ENCODE measurements at regions not wholly inside any gene's neighbourhood (a gene's known extent, or its start where the extent isn't known, plus 50 kb on each side); places are given as distances from the start of the nearest gene placed in this dataset.

DNA sequence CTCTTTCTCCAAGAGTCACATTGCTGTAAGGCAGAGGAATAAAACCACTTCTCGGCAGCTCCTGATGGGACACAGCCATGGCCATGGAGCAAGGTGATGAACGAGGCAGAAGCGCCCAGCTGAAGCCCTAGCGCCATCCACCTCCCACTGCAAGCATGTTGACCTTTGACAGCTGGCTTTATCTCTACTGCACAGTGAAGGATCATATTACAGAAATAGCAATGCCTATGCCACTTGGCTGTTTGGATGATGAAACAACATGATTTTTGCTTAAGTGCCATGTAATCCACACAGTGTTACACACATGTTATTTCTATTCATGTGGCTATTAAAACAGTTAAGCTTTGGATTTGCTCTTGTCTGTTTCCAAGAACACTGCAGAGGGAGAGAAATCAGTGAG is 167.7 kb downstream of the VAPA start:
- H3K4me1 ChIP-seq (ENCODE audit: control insufficient read depth, insufficient read depth, low read length) = no peaks in the 10 kb centered on the region
- DNase-seq (ENCODE audit: low read depth, low spot score) = no peak
- H3K36me3 ChIP-seq (ENCODE audit: control insufficient read depth, insufficient read depth, low read length) = no peaks in the 10 kb centered on the region
- H3K27ac ChIP-seq (ENCODE audit: low read length) = no peak overlapping the region
- no peaks in the 10 kb centered on the region for H3K9me3 ChIP-seq (ENCODE audit: control insufficient read depth, insufficient read depth, low read length)
- H3K4me3 ChIP-seq (ENCODE audit: low read length) = no peak overlapping the region
- H3K27me3 ChIP-seq (ENCODE audit: control insufficient read depth, insufficient read depth, low read length) = no peaks in the 10 kb centered on the region
- WGBS (ENCODE audit: insufficient coverage, insufficient read length) = no CpG with 5 or more reads among the region's 4 CpGs

DNA sequence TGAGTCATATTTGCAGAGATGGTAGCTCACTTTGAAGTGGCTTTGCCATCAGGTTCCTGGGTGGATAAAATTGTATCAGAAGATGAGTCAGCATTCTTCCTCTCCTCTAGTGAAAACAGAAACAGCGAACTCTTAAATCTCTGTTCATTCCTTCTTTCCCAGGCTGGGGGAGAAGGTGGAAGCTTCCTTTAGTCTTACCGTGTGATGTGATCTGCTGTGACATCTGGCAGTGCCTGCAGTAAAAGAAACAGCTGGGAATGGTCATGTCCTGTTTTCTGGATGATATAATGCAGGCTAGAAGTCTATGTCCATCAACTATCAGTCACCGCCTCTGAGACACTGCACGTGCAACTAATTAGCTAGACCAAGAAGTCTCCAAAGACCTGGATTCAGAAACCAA is 171.6 kb downstream of the VAPA start:
- H3K4me1 ChIP-seq (ENCODE audit: control insufficient read depth, insufficient read depth, low read length) = no peaks in the 10 kb centered on the region
- no CpG with 5 or more reads among the region's 4 CpGs for WGBS (ENCODE audit: insufficient coverage, insufficient read length)
- H3K27ac ChIP-seq (ENCODE audit: low read length) = no peak overlapping the region
- H3K9me3 ChIP-seq (ENCODE audit: control insufficient read depth, insufficient read depth, low read length) = no peaks in the 10 kb centered on the region
- H3K4me3 ChIP-seq (ENCODE audit: low read length) = no peak overlapping the region
- H3K36me3 ChIP-seq (ENCODE audit: control insufficient read depth, insufficient read depth, low read length) = no peaks in the 10 kb centered on the region
- no peak for DNase-seq (ENCODE audit: low read depth, low spot score)
- no peaks in the 10 kb centered on the region for H3K27me3 ChIP-seq (ENCODE audit: control insufficient read depth, insufficient read depth, low read length)

DNA sequence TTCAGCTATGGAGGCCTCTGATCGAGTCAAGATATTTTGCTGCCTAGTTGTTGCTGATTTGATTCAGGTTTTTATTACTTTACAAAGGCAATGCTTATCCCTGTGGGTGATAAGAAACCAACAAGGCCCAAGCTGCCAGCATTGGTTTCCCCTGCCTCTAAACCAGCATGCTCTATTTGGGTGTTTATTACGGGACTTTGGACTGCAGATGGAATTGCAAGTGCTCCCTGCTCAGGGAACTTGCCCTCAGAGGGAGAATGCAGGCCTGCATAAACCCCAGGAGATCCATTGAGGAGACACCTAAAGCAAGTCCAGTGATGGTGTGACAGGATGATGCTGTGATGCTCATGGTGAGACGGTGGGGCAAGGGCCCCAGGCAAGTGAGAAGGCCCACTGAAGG is 172.1 kb downstream of the VAPA start:
- Histone ChIP-seq H3K36me3 (ENCODE audit: control insufficient read depth, insufficient read depth, low read length) (no peaks in the 10 kb centered on the region), H3K27ac (ENCODE audit: low read length) (no peak overlapping the region), H3K9me3 (ENCODE audit: control insufficient read depth, insufficient read depth, low read length) (no peaks in the 10 kb centered on the region), H3K27me3 (ENCODE audit: control insufficient read depth, insufficient read depth, low read length) (no peaks in the 10 kb centered on the region), H3K4me3 (ENCODE audit: low read length) (no peak overlapping the region), H3K4me1 (ENCODE audit: control insufficient read depth, insufficient read depth, low read length) (no peaks in the 10 kb centered on the region)
- no CpG with 5 or more reads among the region's 3 CpGs for WGBS (ENCODE audit: insufficient coverage, insufficient read length)
- DNase-seq (ENCODE audit: low read depth, low spot score) = no peak

DNA sequence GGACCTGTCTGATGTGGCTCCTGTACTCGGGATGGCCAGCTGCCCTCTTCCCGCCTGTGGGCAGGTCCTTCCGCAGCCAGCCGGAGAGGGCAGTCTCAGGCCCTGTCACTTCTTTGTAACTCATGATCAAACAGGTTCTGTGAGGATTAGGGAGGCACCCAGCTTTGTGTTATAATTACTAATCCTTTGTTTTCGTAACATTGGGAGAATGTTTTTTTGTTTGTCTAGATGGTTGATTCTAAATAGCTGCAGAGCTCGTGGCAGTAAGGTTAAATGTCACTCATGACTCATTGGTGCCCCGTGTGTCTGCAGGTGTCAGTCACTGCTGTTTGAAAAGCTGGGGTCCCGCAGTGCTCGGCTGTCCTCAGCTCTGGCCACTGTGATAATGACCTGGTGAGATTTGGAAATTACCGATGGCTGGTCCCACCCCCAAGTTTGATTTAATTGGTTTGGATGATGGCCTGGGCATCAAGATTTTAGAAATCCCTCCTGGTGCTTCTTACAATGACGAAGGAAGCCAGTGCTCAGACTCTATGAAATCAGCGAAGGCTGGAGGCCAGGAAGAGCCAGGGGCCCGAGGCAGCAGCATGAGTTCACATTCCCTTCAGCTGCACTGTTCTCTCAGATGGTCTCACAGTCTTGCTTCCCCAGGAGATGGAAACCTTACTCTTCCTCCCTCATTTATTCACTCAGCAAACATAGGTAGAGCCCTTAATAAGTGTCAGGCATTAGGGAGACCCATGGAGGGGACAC is 172.8 kb downstream of the VAPA start:
- no CpG with 5 or more reads among the region's 13 CpGs for WGBS (ENCODE audit: insufficient coverage, insufficient read length)
- no peak for DNase-seq (ENCODE audit: low read depth, low spot score)
- Histone ChIP-seq H3K36me3 (ENCODE audit: control insufficient read depth, insufficient read depth, low read length) (no peaks in the 10 kb centered on the region), H3K27me3 (ENCODE audit: control insufficient read depth, insufficient read depth, low read length) (no peaks in the 10 kb centered on the region), H3K4me1 (ENCODE audit: control insufficient read depth, insufficient read depth, low read length) (no peaks in the 10 kb centered on the region), H3K9me3 (ENCODE audit: control insufficient read depth, insufficient read depth, low read length) (no peaks in the 10 kb centered on the region), H3K27ac (ENCODE audit: low read length) (no peak overlapping the region), H3K4me3 (ENCODE audit: low read length) (no peak overlapping the region)

DNA sequence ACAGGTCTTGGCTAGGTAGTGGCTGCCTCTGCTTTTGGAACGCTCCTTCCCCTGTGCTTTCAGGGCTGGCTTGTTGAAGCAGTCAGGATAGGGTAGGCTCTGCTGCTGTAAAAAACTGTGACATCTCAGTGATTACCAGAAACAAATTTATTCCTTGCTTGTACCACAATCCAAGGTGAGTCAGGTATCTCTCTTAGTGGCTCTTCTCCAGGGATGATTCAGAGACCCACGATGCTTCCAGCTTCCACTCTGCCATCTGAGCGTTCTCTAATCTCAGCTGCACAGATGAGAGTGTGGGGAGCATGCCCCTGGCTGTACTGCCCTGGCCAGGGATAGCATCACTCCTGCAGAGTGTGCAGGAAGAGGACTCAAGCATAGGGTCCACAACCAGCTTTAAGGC is 174.9 kb downstream of the VAPA start:
- no peak for DNase-seq (ENCODE audit: low read depth, low spot score)
- Histone ChIP-seq H3K27ac (ENCODE audit: low read length) (no peak overlapping the region), H3K9me3 (ENCODE audit: control insufficient read depth, insufficient read depth, low read length) (no peaks in the 10 kb centered on the region), H3K27me3 (ENCODE audit: control insufficient read depth, insufficient read depth, low read length) (no peaks in the 10 kb centered on the region), H3K4me1 (ENCODE audit: control insufficient read depth, insufficient read depth, low read length) (no peaks in the 10 kb centered on the region), H3K4me3 (ENCODE audit: low read length) (no peak overlapping the region), H3K36me3 (ENCODE audit: control insufficient read depth, insufficient read depth, low read length) (no peaks in the 10 kb centered on the region)
- no CpG with 5 or more reads among the region's 3 CpGs for WGBS (ENCODE audit: insufficient coverage, insufficient read length)

DNA sequence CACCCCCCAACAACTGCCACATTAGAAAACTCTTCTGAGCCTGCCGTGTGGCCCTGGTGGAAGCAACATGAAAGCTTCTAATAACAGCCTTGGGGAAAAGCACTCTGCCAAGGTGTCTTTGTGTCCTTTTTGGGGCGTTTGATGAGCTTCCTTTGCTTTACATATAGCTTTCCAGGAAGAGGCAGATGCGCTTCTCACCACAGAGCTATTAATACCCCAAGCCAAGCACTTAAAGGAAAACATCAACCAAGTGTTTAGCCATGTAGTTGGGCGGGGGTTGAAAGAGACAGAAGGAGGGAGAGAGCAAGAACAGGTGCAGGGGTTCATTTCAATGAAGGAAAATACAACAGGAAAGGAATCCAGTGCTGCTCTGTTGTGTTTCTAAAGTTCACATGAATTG is 176.1 kb downstream of the VAPA start:
- Histone ChIP-seq H3K4me3 (ENCODE audit: low read length) (no peak overlapping the region), H3K4me1 (ENCODE audit: control insufficient read depth, insufficient read depth, low read length) (no peaks in the 10 kb centered on the region), H3K27ac (ENCODE audit: low read length) (no peak overlapping the region), H3K36me3 (ENCODE audit: control insufficient read depth, insufficient read depth, low read length) (no peaks in the 10 kb centered on the region), H3K9me3 (ENCODE audit: control insufficient read depth, insufficient read depth, low read length) (no peaks in the 10 kb centered on the region), H3K27me3 (ENCODE audit: control insufficient read depth, insufficient read depth, low read length) (no peaks in the 10 kb centered on the region)
- WGBS (ENCODE audit: insufficient coverage, insufficient read length) = no CpG with 5 or more reads among the region's 4 CpGs
- no peak for DNase-seq (ENCODE audit: low read depth, low spot score)

DNA sequence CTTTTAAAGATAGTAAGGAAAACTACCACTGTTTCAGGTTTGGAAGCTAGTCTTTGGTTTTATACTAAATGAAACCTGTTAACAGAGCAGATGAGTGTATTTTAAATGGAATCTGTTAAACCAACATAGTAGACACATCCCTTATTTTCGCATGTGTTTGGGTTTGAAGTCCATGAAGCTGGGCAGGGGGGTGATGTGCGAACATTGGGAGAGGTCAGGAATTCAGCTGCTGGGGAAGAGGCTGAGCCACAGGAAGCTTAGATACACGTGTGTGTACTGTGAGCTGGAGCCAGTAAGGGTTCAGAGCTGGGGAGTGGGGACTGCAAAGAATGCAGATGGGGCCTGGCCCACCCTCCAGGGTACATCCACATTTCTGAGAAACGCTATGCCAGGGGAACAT is 176.9 kb downstream of the VAPA start:
- no peak overlapping the region for H3K27ac ChIP-seq (ENCODE audit: low read length)
- WGBS (ENCODE audit: insufficient coverage, insufficient read length) = no CpG with 5 or more reads among the region's 4 CpGs
- H3K36me3 ChIP-seq (ENCODE audit: control insufficient read depth, insufficient read depth, low read length) = no peaks in the 10 kb centered on the region
- H3K4me1 ChIP-seq (ENCODE audit: control insufficient read depth, insufficient read depth, low read length) = no peaks in the 10 kb centered on the region
- no peaks in the 10 kb centered on the region for H3K9me3 ChIP-seq (ENCODE audit: control insufficient read depth, insufficient read depth, low read length)
- H3K4me3 ChIP-seq (ENCODE audit: low read length) = no peak overlapping the region
- no peak for DNase-seq (ENCODE audit: low read depth, low spot score)
- no peaks in the 10 kb centered on the region for H3K27me3 ChIP-seq (ENCODE audit: control insufficient read depth, insufficient read depth, low read length)

DNA sequence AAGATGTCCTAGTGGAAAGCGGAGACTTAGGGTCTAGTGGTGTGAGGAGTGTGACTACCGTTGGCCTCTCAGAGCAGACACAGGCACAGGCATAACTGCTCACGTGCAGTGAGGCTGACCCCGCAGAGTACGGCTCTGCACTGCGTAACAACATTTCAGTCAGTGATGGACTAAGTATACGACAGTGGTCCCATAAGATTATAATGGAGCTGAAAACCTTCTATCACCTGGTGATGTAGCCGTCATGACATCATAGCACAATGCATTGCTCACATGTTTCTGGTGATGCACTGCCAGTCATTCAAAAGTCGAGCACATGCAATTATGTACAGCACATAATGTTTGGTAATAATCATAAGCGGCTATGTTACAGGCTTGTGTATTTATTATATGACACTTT is 179.6 kb downstream of the VAPA start:
- WGBS (ENCODE audit: insufficient coverage, insufficient read length) = no CpG with 5 or more reads among the region's 10 CpGs
- DNase-seq (ENCODE audit: low read depth, low spot score) = no peak
- Histone ChIP-seq H3K9me3 (ENCODE audit: control insufficient read depth, insufficient read depth, low read length) (no peaks in the 10 kb centered on the region), H3K4me3 (ENCODE audit: low read length) (no peak overlapping the region), H3K36me3 (ENCODE audit: control insufficient read depth, insufficient read depth, low read length) (no peaks in the 10 kb centered on the region), H3K27me3 (ENCODE audit: control insufficient read depth, insufficient read depth, low read length) (no peaks in the 10 kb centered on the region), H3K27ac (ENCODE audit: low read length) (no peak overlapping the region), H3K4me1 (ENCODE audit: control insufficient read depth, insufficient read depth, low read length) (no peaks in the 10 kb centered on the region)

DNA sequence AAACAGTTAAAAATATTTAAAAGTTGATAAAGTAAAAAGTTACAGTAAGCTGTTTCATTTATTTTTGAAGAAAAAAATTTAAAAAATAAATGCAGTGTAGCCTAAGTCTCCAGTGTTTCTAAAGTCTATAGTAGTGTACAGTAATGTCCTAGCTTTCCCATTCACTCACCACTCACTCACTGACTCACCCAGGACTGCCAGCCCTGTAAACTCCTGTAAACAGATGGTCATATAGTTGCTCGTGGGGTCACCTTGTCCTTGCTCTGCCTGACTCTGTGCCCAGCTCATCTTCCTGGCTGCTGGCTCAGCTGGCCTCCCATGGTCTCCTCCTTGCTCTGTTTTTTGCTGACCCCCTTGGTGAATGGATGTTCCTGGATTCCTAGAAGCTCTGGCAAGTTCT is 180.3 kb downstream of the VAPA start:
- Histone ChIP-seq H3K27ac (ENCODE audit: low read length) (no peak overlapping the region), H3K27me3 (ENCODE audit: control insufficient read depth, insufficient read depth, low read length) (no peaks in the 10 kb centered on the region), H3K4me1 (ENCODE audit: control insufficient read depth, insufficient read depth, low read length) (no peaks in the 10 kb centered on the region), H3K4me3 (ENCODE audit: low read length) (no peak overlapping the region), H3K9me3 (ENCODE audit: control insufficient read depth, insufficient read depth, low read length) (no peaks in the 10 kb centered on the region), H3K36me3 (ENCODE audit: control insufficient read depth, insufficient read depth, low read length) (no peaks in the 10 kb centered on the region)
- no peak for DNase-seq (ENCODE audit: low read depth, low spot score)
- no CpG with 5 or more reads among the region's 1 CpG for WGBS (ENCODE audit: insufficient coverage, insufficient read length)

DNA sequence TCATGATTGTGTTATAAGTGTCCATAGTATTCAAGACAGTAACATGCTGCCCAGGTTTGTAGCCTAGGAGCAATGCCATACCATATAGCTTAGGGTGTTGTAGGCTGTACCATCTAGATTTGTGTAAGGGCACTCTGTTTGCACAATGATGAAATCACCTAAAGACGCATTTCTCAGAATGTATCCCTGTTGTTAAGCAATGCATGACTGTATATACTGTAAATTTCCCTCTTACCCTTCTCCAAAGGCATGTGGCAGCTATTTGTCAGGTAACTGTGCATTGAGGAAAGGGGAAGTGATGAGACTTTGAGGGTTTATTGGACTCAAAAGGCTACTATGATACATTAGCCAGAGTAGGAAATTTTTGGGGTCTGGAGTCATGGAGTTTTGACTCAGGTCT is 180.8 kb downstream of the VAPA start:
- Histone ChIP-seq H3K36me3 (ENCODE audit: control insufficient read depth, insufficient read depth, low read length) (no peaks in the 10 kb centered on the region), H3K27ac (ENCODE audit: low read length) (no peak overlapping the region), H3K9me3 (ENCODE audit: control insufficient read depth, insufficient read depth, low read length) (no peaks in the 10 kb centered on the region), H3K4me1 (ENCODE audit: control insufficient read depth, insufficient read depth, low read length) (no peaks in the 10 kb centered on the region), H3K4me3 (ENCODE audit: low read length) (no peak overlapping the region), H3K27me3 (ENCODE audit: control insufficient read depth, insufficient read depth, low read length) (no peaks in the 10 kb centered on the region)
- WGBS (ENCODE audit: insufficient coverage, insufficient read length) = no CpG with 5 or more reads among the region's 1 CpG
- no peak for DNase-seq (ENCODE audit: low read depth, low spot score)

DNA sequence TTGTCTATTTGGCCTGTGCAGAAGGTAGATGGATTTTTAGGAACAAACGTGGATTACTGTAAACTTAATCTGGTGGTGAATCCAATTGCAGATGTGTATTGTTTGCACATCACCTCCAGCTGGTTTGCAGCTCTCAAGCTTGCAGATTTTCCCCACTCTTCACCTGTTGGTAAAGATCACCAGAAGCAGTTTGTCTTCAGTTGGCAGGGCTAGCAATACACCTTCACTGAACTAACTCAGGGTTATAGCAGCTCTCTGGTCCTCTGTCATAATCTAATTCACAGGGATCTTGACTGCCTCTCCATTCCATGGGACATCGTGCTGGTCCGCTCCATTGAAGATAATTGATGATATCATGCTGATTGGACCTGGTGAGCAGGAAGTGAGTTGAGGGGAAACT is 181.5 kb downstream of the VAPA start:
- H3K36me3 ChIP-seq (ENCODE audit: control insufficient read depth, insufficient read depth, low read length) = no peaks in the 10 kb centered on the region
- H3K27ac ChIP-seq (ENCODE audit: low read length) = no peak overlapping the region
- DNase-seq (ENCODE audit: low read depth, low spot score) = no peak
- H3K27me3 ChIP-seq (ENCODE audit: control insufficient read depth, insufficient read depth, low read length) = no peaks in the 10 kb centered on the region
- H3K9me3 ChIP-seq (ENCODE audit: control insufficient read depth, insufficient read depth, low read length) = no peaks in the 10 kb centered on the region
- H3K4me1 ChIP-seq (ENCODE audit: control insufficient read depth, insufficient read depth, low read length) = 0 out of 2 replicates have a peak, but pooled peaks cover 2% of the 10 kb centered on the region
- WGBS (ENCODE audit: insufficient coverage, insufficient read length) = no CpG with 5 or more reads among the region's 3 CpGs
- no peak overlapping the region for H3K4me3 ChIP-seq (ENCODE audit: low read length)
